DMS53 treated with DMSO at 0.1 percent for 48 hours (cell line): ENCODE measurements at regions not wholly inside any gene's neighbourhood (a gene's known extent, or its start where the extent isn't known, plus 50 kb on each side); places are given as distances from the start of the nearest gene placed in this dataset.

Experiments used
- DNase-seq: peaks from one replicate; lab custom pipeline; 2025; ENCODE audit not compliant: unreplicated experiment; lab: John Stamatoyannopoulos, UW

GRCh38 chr5:158309088-158309807 is 450.3 kb upstream of the CLINT1 start:
- no peak for DNase-seq

- DNase-seq: no peak
These were observed 449.6 kb upstream of the CLINT1 start for GRCh38 chr5:158308429-158309025.

GRCh38 chr5:158305861-158306260 is 446.9 kb upstream of the CLINT1 start:
- no peak for DNase-seq

- DNase-seq: no peak
These were observed 445.7 kb upstream of the CLINT1 start for GRCh38 chr5:158304607-158305006.

GRCh38 chr5:158303883-158304282 is 444.9 kb upstream of the CLINT1 start:
- no peak for DNase-seq

GRCh38 chr5:158303275-158303674 is 444.3 kb upstream of the CLINT1 start:
- no peak for DNase-seq

- no peak for DNase-seq
These were observed 443.1 kb upstream of the CLINT1 start for GRCh38 chr5:158302029-158302428.

GRCh38 chr5:158301186-158301585 is 442.2 kb upstream of the CLINT1 start:
- DNase-seq: no peak

GRCh38 chr5:158300256-158300655 is 441.3 kb upstream of the CLINT1 start:
- no peak for DNase-seq

- DNase-seq: no peak
These were observed 438.1 kb upstream of the CLINT1 start for GRCh38 chr5:158297002-158297527.

- DNase-seq: no peak
These were observed 435.8 kb upstream of the CLINT1 start for GRCh38 chr5:158294701-158295100.

- no peak for DNase-seq
These were observed 434.0 kb upstream of the CLINT1 start for GRCh38 chr5:158292981-158293380.

GRCh38 chr5:158289967-158290366 is 431.0 kb upstream of the CLINT1 start:
- DNase-seq: no peak

- DNase-seq: peak; percentile 24
These were observed 429.3 kb upstream of the CLINT1 start for GRCh38 chr5:158288272-158288657.

GRCh38 chr5:158287643-158288271 is 428.8 kb upstream of the CLINT1 start:
- peak; percentile 56 for DNase-seq

- DNase-seq: no peak
These were observed 427.9 kb upstream of the CLINT1 start for GRCh38 chr5:158286827-158287226.

- no peak for DNase-seq
These were observed 426.8 kb upstream of the CLINT1 start for GRCh38 chr5:158285698-158286097.

GRCh38 chr5:158284242-158284641 is 425.3 kb upstream of the CLINT1 start:
- DNase-seq: no peak

GRCh38 chr5:158283397-158283796 is 424.5 kb upstream of the CLINT1 start:
- DNase-seq: no peak

- no peak for DNase-seq
These were observed 419.4 kb upstream of the CLINT1 start for GRCh38 chr5:158278216-158278925.

GRCh38 chr5:158277276-158277675 is 418.3 kb upstream of the CLINT1 start:
- no peak for DNase-seq

GRCh38 chr5:158276692-158277091 is 417.7 kb upstream of the CLINT1 start:
- DNase-seq: no peak
